Natural killer cell treated with Interleukin-12 subunit alpha and Interleukin-12 subunit beta and Interleukin-15 and Interleukin-18, amount 100 ng/mL, for 72 hours (primary cell): ENCODE measurements at regions not wholly inside any gene's neighbourhood (a gene's known extent, or its start where the extent isn't known, plus 50 kb on each side); places are given as distances from the start of the nearest gene placed in this dataset.

Experiments used
- ATAC-seq, 2 donors: fragments of 150-1000 bp; cut with Tn5 transposase in 1 of 2; sonication (Bioruptor Pico), chemical (Tn5 transposase) in 1 of 2; 2 replicates each; pipeline ENCODE4 v1.10.0; 2021
- DNase-seq: peaks from one replicate; pipeline ENCODE4 v3.0.0; 2022; ENCODE audit warnings: low spot score
- H3K27ac Mint-ChIP-seq, 2 donors: 1 replicate in 1 of 2; 2 replicates in 1 of 2; pipeline ENCODE4 v1.8.0; 2022; ENCODE audit warnings: mixed read lengths in 2 of 2, mild to moderate bottlenecking in 1 of 2, moderate library complexity in 1 of 2
- H3K27me3 Mint-ChIP-seq, 2 donors: 1 replicate in 1 of 2; 2 replicates in 1 of 2; pipeline ENCODE4 v1.8.0; 2022; ENCODE audit warnings: mixed read lengths in 2 of 2
- H3K36me3 Mint-ChIP-seq: one replicate; pipeline ENCODE4 v1.8.0; 2022; ENCODE audit warnings: mixed read lengths
- H3K4me1 Mint-ChIP-seq, 2 donors: 1 replicate in 1 of 2; 2 replicates in 1 of 2; pipeline ENCODE4 v1.8.0; 2022; ENCODE audit warnings: low read depth in 2 of 2, mixed read lengths in 2 of 2, mild to moderate bottlenecking in 1 of 2
- H3K4me3 Mint-ChIP-seq: one replicate; pipeline ENCODE4 v1.8.0; 2022; ENCODE audit warnings: mixed read lengths
- H3K9me3 Mint-ChIP-seq: 2 replicates; pipeline ENCODE4 v1.8.0; 2022; ENCODE audit warnings: mixed read lengths

DNA sequence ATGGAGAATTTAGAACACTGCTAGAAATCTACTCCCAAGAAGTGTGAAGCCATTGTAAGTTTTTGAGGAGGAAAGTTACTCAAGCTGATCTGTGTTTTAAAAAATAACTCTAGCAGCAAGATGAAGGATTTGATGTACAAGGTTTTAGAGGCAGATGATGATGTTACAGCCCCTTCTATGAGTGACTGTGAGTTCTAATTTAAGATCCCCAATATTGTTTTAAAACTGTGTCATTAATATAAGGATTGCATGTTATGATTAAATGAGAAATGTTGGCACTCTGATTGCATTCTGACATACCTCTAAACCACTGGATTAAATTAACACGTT lies 293.5 kb downstream of the ADGB start:
- Mint-ChIP-seq H3K4me1 (no peaks in the 10 kb centered on the region), H3K4me3 (no peak overlapping the region), H3K27ac (peak overlapping the region in 1 of 2 donors; percentile 5), H3K36me3 (no peaks in the 10 kb centered on the region), H3K27me3 (peaks cover 16 to 32% of the 10 kb centered on the region in 2 donors), H3K9me3 (peaks cover 6% of the 10 kb centered on the region)
- no peak for ATAC-seq
- DNase-seq = no peak

DNA sequence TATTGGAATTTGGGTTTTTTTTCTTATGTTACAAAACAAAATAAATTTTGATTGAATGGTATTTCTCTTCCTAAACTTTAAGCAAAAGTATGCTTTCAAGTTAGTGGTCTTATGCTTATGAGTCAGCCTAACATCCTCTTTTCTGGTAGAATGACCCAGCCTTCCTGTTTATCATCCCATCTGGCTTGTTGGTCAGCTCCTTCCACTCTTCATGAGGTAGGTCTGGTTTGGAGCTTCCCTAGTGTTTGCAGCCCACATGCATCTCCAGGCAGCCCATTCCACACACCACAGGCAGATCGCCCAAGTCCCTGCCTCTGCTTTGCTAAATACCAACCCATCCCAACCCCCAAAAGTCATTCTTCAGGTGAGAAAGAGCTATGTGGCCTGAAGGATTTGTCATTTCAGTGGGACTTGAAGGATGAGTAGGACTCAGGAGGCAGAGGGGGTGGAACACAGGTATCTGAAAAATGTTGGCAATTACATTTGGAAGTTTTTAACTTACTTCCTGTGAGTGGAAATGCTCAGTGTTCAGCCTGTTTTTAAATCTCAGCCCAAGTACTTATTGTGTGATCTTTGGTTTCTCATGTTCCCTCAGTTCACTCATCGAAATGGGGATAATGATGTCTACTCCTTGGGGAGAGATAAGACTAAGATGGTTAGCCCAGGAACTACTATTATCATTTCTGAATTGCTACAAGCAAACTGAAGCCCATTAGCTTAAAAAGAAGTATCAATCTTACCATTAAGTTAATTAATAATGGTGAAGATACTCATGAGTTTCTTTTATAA lies 294.0 kb downstream of the ADGB start:
- no peak overlapping the region for H3K4me3 Mint-ChIP-seq
- no peak for ATAC-seq
- H3K27me3 Mint-ChIP-seq = peaks cover 16 to 33% of the 10 kb centered on the region in 2 donors
- no peaks in the 10 kb centered on the region for H3K4me1 Mint-ChIP-seq
- H3K9me3 Mint-ChIP-seq = peaks cover 6% of the 10 kb centered on the region
- H3K36me3 Mint-ChIP-seq = no peaks in the 10 kb centered on the region
- H3K27ac Mint-ChIP-seq = no peak overlapping the region
- DNase-seq = no peak

DNA sequence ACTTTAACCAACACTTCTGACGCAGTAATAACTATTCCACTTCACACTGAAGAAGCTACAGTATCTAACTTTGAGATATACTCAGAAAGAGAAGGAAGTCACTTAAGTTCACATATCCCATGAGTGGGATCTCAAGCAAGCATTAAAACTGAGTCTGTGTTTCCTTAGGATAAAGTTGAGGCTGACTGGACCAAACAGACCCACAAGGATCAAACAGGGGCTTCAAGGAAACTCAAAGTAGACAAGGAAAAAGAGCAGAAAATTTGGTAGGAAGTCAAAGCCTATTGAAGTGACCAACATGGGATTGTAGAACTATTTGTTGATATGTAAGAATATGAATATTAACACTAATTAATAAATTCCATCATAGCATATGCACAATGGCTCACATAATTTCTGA lies 294.9 kb downstream of the ADGB start:
- ATAC-seq = no peak
- H3K27ac Mint-ChIP-seq = no peak overlapping the region
- H3K27me3 Mint-ChIP-seq = peaks cover 18 to 37% of the 10 kb centered on the region in 2 donors
- no peak overlapping the region for H3K4me3 Mint-ChIP-seq
- no peaks in the 10 kb centered on the region for H3K4me1 Mint-ChIP-seq
- H3K9me3 Mint-ChIP-seq = peaks cover 6% of the 10 kb centered on the region
- H3K36me3 Mint-ChIP-seq = no peaks in the 10 kb centered on the region
- no peak for DNase-seq

DNA sequence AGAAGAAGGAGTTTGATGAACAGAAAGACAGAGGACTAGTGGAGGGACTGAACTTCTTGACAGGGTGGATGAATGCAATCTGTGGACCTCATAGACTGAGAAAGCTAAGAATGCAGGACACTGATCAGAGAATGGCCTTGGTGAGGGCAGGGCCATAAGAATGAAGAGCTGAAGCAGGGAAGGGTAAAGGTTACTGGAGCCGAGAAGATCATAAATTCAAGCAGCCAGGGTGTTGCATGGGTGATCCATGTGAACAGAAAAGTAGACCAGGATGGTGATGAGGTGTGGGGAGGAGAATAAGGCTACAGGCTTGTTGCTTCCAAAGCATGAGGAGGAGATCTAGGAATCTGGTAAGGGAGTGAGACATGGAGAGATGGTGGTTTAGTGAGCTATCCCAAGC lies 295.9 kb downstream of the ADGB start:
- no peaks in the 10 kb centered on the region for H3K4me1 Mint-ChIP-seq
- no peak for ATAC-seq
- H3K9me3 Mint-ChIP-seq = peaks cover 6% of the 10 kb centered on the region
- H3K27me3 Mint-ChIP-seq = peaks cover 16 to 43% of the 10 kb centered on the region in 2 donors
- no peak for DNase-seq
- H3K4me3 Mint-ChIP-seq = no peak overlapping the region
- no peak overlapping the region for H3K27ac Mint-ChIP-seq
- H3K36me3 Mint-ChIP-seq = no peaks in the 10 kb centered on the region

DNA sequence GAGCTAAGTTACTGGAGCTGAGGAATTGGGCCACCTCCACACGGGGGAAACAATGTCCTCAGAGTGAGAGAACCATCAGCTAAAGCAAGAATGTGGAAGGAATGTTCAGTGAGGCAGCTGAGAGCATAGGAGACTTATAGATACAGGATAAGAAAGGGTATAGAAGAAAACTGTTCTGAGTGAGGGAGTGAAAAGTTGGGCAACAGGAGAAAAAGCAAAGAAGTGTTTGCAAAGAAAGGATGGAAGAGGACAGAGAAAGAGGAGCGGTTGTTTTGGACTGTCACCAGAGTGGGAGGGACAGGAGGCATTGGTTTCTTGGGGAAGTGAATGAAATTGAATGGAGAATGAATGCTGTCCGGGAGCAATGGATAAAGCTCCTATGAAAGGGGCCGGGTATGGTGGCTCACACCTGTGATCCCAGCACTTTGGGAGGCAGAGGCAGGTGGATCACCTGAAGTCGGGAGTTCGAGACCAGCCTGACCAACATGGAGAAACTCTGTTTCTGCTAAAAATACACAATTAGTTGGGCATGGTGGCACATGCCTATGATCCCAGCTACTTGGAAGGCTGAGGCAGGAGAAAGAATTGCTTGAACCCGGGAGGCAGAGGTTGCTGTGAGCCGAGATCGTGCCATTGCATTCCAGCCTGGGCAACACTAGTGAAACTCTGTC lies 296.5 kb downstream of the ADGB start:
- H3K27ac Mint-ChIP-seq = no peak overlapping the region
- ATAC-seq (no peak), DNase-seq (no peak)
- peaks cover 16 to 43% of the 10 kb centered on the region in 2 donors for H3K27me3 Mint-ChIP-seq
- H3K9me3 Mint-ChIP-seq = peaks cover 6% of the 10 kb centered on the region
- no peaks in the 10 kb centered on the region for H3K36me3 Mint-ChIP-seq
- no peak overlapping the region for H3K4me3 Mint-ChIP-seq
- no peaks in the 10 kb centered on the region for H3K4me1 Mint-ChIP-seq

DNA sequence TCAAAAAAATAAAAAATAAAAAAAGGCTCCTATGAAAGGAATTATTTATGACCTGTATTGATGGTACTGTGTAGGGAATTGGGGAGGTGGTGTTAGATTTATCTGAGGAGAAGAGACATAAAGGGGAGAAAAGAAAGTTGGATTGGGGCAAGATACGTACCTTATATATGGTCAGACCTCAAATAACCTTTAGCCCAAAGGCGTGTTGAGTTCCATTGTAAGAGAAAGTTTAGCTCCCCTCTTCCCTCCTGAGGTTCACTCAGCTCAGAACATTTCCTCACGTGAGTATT lies 296.9 kb downstream of the ADGB start:
- Mint-ChIP-seq H3K4me3 (no peak overlapping the region), H3K4me1 (no peaks in the 10 kb centered on the region), H3K9me3 (peaks cover 6% of the 10 kb centered on the region), H3K27ac (no peak overlapping the region), H3K27me3 (peaks cover 16 to 43% of the 10 kb centered on the region in 2 donors), H3K36me3 (no peaks in the 10 kb centered on the region)
- ATAC-seq (no peak), DNase-seq (no peak)

DNA sequence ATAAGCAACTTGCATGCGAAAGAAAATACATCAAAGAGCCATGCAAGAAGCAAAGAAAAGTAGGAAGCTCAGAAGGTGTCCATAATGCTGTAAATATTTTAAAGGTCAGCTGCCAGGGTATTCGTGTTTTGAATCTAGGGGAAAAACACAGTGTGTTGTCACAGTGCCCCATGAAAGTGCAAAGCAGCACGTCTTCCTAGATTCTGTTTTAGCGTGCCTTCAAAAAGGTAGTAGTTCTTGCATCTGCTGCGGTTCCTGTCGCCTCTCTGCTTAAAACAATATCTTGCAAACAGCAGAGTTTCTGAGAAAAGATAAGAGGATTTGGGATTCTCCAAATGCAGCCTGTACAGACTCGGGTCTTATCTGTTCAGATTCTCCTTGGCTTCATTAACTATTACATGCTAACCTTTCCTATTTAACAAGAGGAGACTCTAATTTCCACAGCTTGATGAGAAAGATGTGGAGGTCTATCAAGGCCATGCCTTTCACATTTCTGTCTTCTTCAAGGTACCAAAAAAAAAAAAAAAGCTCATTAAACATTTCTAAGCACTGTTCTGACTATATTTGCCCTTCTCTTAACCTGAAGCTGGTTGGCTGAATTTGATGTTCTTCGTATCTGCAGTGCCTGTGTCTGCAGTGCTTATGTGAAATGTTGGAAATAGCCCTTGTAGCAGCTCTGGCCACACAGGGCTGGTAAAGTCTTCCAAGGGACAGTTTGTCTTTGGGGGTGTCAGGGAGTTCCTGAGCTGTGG lies 297.5 kb downstream of the ADGB start:
- no peak overlapping the region for H3K27ac Mint-ChIP-seq
- H3K9me3 Mint-ChIP-seq = peaks cover 6% of the 10 kb centered on the region
- no peak for DNase-seq
- no peaks in the 10 kb centered on the region for H3K36me3 Mint-ChIP-seq
- H3K27me3 Mint-ChIP-seq = peaks cover 16 to 43% of the 10 kb centered on the region in 2 donors
- H3K4me1 Mint-ChIP-seq = no peaks in the 10 kb centered on the region
- H3K4me3 Mint-ChIP-seq = no peak overlapping the region
- no peak for ATAC-seq

DNA sequence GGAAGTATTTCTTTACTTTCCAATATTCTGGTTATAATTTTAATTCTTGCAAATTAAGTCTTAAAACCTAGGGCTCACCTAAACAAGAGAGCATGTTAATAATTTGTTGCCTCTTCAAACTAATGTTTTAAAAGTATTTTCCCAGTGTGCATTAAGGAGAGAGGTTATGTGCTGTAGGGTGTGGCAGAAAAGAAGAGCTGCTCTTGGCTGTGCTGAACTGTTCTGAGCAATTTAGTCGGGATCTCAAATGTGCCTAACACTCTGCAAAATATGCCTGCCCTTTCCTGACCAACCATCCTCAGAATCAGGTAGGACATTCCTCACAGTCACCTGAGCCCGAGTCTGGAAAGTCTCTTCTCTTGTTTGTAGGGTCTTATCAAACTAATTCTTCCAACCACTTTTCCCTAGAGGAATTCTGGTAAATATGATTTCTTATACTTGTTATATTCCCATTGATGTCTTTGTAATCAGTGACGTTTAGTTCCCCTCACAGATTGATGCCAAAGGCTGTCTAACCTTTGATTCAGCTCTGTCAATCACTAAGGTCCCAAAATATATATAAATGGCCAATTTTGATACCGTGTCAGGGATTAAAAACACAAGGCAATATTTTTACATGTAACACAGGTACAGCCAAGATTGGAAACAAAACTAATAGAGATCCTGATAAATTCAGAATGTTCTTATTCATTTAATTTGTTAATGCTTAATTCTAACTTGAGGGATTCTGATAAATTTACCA lies 298.4 kb downstream of the ADGB start:
- no peak overlapping the region for H3K27ac Mint-ChIP-seq
- H3K27me3 Mint-ChIP-seq = peaks cover 14 to 43% of the 10 kb centered on the region in 2 donors
- H3K4me1 Mint-ChIP-seq = no peaks in the 10 kb centered on the region
- DNase-seq (no peak), ATAC-seq (no peak)
- no peak overlapping the region for H3K4me3 Mint-ChIP-seq
- no peaks in the 10 kb centered on the region for H3K36me3 Mint-ChIP-seq
- peaks cover 6% of the 10 kb centered on the region for H3K9me3 Mint-ChIP-seq

DNA sequence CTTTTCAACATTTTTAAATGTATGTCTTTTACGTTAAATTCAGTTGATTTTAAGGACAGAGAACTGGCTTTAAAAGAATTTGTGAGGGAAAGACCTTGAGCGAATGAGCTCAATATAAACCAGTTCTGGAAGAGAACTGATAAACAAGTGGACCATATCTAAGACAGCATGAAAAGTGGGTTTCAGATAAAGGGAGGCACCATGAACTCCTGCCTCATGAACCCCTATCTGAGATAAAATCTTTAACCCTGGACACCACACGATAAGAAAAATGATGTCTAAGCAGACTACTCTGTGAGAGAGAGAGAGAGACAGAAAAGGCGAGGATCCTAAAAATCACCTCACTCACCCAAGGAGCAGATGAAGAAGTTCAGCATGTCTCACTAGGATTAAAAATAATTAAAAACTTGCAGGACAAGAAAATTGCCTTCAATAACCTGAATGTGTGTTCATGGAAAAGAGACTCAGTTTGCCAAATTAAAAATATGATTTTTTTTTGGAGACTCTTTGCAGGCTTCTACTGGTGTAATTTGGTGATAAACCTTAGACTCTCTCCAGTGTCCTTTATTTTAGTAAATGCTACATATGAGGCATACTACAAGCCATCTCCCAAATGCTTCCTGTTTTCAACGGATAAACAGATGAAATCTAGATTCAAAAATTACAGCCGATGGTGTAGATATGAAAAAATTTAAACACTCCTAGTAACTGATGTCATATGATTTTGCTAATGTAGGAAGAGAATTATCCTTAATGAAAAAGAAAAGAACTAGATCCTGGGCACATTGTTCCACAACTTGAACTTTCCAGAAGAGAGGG lies 299.5 kb downstream of the ADGB start:
- no peak overlapping the region for H3K4me3 Mint-ChIP-seq
- H3K27ac Mint-ChIP-seq = no peak overlapping the region
- H3K4me1 Mint-ChIP-seq = no peaks in the 10 kb centered on the region
- H3K9me3 Mint-ChIP-seq = peaks cover 6% of the 10 kb centered on the region
- peaks cover 14 to 43% of the 10 kb centered on the region in 2 donors for H3K27me3 Mint-ChIP-seq
- peak in 1 of 2 donors; percentile 48 for ATAC-seq
- no peak for DNase-seq
- no peaks in the 10 kb centered on the region for H3K36me3 Mint-ChIP-seq

DNA sequence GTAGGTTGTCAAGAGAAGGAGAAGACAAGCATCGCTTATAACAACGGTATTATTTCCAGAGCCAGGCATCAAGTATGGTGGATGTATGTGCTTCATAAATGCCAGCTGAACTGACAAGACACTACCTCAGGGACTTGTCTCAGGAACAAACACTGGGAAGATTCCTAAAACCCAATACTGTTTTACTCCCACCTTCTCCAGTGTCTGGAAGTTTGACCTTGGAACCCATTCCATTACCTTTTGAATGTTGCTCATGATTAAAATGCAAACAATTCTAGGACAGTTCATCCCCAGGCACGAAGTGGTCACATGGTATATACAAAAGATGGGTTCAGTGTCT lies 300.1 kb downstream of the ADGB start:
- no peaks in the 10 kb centered on the region for H3K36me3 Mint-ChIP-seq
- H3K27me3 Mint-ChIP-seq = peaks cover 14 to 38% of the 10 kb centered on the region in 2 donors
- H3K9me3 Mint-ChIP-seq = peaks cover 6% of the 10 kb centered on the region
- H3K27ac Mint-ChIP-seq = no peak overlapping the region
- no peak overlapping the region for H3K4me3 Mint-ChIP-seq
- DNase-seq (no peak), ATAC-seq (no peak)
- no peaks in the 10 kb centered on the region for H3K4me1 Mint-ChIP-seq

DNA sequence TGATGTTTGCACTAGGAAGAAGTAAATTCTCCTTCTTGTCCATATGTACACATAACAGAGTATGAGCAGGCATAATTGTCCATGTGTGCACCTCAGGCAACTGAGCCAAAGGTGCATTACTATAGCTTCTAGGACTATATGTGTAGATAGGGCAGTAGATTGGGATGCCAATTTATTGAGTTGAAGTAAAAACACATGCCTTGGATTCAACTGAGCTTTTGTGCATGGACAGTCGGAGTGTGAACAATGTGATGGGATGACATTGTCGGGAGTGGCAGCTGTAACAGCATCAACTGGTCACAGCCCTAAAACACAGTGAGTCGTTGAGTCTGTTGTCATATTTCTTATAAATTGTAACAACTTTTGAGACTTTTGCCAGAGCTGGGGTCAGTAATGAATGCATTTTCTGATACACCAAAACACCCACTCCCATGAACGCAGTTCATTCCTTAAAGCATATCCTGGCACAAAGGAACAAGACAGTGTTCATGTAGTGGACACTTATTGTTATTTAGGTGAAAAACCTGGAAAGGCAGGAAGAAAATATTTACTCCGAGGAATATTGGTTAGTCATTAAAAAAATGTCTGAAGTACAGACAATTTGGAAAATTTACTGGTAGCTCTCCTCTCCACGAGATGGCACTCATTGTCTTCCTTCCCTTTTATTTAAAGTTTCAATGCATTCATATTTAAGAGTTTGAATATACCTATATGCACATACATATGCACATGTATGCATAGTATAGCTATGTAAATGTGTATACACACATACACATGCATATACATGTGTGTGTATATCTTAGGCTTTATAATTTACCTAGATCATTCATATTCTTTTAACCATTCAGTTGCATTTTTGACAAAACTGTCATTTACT lies 302.0 kb upstream of the STXBP5 start:
- Mint-ChIP-seq H3K36me3 (no peaks in the 10 kb centered on the region), H3K27ac (no peak overlapping the region), H3K4me3 (no peak overlapping the region), H3K4me1 (no peaks in the 10 kb centered on the region), H3K9me3 (no peaks in the 10 kb centered on the region), H3K27me3 (peaks cover 3 to 11% of the 10 kb centered on the region in 2 donors)
- no peak for DNase-seq
- ATAC-seq = no peak

DNA sequence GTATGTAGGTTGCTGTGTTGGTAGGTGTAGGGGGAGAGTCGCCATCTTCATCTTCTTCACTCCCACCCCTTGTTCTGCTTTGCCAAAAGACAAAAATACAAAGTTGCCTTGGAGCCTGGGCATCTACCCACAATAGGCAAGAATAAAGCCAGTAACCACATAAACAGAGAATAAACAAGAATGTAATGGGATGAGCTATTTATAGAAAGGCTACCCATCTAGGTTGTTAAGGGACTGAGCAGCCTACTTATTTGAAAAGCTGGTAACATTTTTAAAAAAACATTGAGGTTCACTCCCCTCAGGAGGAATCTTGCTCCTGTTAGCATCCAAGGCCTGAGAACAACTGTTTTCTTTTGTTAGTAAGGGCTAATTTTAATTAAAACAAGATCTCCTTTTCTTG lies 301.4 kb upstream of the STXBP5 start:
- Mint-ChIP-seq H3K36me3 (no peaks in the 10 kb centered on the region), H3K27ac (no peak overlapping the region), H3K27me3 (peaks cover 3 to 10% of the 10 kb centered on the region in 2 donors), H3K4me1 (no peaks in the 10 kb centered on the region), H3K9me3 (no peaks in the 10 kb centered on the region), H3K4me3 (no peak overlapping the region)
- DNase-seq (no peak), ATAC-seq (no peak)
